Germinal center (tissue), 1 donor: ENCODE measurements at regions not wholly inside any gene's neighbourhood (a gene's known extent, or its start where the extent isn't known, plus 50 kb on each side); places are given as distances from the start of the nearest gene placed in this dataset.

Experiments
- DNase-seq: peaks from one replicate; pipeline ENCODE4 v3.0.0; 2012; ENCODE audit warnings: mixed read lengths, low spot score

DNA sequence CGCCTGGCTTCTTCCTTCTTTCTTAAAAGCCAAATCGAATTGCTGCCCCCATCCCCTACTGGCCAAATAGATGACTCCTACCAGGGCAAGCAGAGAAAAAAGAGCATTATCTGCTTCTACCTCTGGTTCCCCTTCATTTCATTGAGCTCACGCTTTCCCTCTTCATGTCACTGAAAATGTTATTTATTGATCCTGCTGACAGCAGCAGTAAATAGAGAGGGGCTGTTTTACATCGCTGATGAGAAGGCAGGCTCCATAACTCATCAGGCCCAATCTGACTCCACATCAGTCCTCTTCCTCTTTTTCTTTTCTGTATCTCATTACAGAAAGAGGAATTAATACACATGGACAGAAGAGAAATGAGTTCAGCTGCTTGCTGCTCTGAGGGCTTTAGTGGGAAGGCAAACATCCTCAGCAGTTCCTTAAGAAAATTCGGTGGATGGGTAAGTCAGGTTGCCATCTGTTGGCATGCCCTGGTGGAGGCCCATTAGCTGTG, 904.1 kb downstream of the KCNMA1 start:
- DNase-seq: no peak

DNA sequence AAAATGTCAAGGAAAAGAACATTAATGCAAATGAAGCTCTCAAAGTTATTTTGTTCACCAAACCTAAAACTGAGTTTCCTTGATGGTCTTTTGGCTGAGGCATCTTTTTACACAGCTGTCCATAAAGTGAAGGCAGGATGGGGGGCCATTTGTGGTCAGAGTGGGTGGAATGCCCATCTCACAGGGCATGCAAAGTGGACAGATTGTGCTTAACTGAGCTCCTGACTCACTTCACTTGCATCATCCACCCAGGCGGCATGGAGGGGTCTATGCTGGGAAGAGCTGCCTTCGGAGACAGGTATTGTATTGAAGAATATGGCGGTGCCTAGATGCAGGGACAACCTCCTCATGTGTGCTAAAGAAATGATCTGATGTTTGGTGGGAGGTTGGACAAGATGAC, 905.3 kb downstream of the KCNMA1 start:
- no peak for DNase-seq

DNA sequence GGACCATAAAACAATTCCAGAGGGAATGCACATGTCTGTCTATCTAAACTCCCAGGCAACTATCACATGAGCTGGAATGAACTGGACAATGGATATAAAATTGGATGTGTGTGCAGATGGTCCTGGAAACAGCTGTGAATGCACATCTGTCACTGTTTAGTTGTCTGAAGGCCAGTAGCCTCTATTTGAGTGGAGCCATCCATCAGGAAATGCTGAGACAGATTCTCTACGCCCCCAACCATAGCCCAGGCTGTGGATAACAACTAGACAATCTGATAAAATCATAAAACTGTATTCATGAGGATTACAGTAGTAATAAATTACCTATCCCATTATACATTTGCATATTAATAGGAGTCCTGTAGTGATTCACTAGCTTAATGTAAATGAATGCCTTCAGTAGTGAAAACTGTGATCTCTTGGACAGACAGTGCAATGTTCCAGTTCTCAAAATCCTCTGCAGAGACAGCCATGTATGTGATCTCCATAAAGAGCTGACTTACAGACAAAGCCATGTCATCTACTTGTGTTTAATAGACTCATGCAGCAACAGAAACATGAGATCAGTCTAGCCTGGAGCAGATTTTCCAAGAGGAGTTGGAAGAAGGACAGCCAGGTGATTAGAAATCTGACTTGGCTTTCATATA, 907.6 kb downstream of the KCNMA1 start:
- no peak for DNase-seq

DNA sequence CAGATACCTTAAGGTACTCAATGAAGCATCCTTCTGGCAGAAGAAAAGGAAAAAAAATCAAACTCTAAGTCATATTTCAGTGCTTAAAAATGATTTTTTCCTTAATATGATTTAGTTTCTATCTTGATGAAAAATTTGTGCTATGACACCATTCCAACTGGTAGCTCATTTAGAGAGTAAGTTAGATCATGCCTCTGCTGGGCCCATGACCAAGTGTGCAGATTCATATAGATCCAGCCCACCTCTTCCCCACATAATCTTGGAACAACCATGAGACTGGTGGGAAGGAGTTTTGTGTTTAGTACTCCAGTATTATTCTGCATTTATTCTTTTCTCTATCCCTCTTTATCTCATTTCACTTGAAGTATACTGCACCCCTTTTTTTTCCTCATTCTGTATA, 908.3 kb downstream of the KCNMA1 start:
- no peak for DNase-seq

DNA sequence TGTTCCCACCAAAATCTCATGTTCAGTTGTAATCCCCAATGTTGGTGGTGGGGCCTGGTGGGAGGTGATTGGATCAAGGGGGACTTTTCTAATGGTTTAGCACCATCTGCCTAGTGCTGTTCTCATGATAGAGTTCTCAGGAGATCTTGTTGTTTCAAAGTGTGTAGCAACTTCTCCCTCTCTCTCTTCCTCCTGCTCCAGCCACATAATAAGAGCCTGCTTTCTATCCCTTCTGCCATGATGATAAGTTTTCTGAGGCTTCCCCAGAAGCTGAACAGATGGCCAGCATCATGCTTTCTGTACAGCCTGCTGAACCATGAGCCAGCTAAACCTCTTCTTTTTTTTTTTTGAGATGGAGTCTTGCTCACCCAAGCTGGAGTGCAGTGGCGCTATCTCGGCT, 910.6 kb downstream of the KCNMA1 start:
- no peak for DNase-seq

DNA sequence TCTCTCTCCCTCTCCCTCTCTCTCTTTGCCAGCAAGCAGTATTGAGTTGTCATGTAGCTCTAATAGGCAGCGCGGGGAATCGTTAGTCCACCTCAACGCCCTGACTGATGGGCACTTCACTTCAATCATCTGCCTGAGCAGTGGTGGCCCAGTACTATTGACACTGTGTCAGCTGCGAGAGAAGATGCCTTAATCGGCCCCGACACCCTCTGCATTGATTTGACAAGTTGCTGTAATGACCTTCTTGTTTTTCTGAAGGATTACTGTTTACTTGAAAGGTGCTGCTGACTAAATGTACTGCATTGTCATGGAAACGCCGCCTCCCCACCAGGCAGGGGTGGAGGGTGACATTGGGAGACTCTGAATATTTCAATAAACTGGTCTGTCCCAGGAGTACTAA, 913.8 kb downstream of the KCNMA1 start:
- no peak for DNase-seq

DNA sequence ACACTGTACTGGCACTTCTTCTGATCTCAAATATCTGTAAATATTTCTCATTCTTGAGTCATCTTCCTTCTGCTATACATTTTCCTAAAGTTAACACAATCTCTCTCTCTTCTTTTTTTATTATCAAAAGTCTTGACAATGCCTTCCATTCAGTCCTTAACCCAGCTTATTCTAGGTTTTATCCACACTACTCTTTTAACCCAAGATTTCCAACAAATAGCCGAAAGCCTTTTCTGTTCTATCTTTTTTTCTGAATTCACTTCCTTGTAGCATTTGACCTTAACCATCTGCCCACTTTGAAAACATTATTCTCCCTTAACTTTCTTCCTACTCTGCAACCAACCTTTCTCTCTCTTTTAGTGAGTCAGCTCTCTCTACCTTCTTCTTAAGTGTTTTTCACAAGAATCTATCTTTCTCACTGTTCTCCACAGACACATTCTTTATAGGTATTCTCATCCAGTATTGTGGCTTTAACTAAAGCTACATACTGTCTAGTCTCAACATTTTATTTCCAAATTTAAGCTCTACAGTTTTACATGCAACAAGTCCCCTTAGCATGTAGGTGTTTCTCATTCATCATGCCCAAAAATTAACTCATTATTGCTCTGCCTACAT, 915.6 kb downstream of the KCNMA1 start:
- no peak for DNase-seq

DNA sequence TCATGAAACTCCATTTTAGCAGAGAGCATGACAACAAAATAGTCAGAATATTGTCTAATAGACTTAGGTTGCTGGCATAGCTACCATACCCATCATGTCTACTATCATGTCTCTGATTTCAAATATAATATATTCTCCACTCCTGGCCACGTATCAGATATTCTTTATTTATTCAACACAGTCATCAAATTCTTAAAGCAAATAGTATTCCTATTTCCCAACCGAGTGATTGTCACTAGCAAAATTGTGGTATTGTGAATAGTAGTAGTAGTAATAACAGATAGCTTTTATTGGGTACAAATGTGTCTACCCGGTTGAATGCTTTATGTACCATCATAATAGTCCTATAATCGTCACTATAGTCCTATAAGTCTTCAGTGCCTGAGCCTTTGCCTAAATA, 918.6 kb downstream of the KCNMA1 start:
- DNase-seq: no peak

DNA sequence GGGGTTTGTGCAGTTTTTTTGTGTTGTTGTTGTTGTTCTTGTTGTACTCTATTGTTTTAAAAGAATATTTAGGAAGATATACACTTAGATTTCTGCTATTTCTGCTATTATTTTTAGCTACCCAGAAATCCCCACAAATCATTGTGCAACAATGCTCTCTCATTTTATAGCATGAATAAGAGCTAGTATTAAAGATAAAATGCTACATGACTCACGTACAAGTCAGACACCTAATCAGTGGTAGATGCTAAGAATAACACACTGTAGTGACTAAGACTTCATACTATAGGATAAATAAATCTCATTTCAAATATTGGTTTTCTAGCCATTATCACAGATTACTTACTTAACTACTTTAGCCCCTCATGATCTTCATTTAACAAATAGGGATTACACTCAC, 920.5 kb downstream of the KCNMA1 start:
- DNase-seq: no peak

DNA sequence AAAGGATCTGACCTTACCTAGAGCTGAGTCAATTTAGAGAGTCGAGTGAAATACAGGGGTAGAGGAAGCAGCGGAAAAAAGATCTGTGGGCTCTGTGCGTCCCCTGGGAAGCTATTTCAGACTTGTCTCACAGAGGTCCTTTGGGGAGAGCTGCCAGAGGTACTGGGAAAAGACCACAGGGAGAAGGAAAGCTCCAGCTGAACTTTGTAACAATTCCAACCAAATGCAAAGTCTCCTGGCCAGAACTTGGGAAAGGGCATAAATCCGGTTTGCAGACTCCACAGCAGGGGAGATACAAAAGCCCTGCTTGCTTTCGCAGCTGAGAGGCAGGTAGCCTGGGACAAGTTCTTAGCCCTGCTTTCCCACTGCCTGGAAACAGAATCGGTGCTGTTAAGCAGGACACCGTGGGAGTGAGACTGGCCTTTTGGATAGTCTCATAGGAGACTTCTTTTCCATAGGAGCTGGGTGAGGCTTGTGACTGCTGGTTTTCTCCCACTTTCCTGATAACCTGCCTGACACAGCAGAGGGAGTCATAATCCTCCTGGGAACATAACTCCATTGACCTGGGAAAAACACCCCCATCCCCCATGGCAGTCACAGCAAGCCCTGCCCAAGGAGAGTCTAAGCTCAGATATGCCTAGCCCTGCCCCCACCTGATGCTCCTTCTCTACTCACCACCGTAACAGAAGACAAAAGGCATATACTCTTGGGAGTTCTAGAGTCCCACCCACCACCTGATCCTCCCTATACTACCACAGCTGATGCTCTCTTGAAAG, 926.2 kb downstream of the KCNMA1 start:
- DNase-seq: no peak

DNA sequence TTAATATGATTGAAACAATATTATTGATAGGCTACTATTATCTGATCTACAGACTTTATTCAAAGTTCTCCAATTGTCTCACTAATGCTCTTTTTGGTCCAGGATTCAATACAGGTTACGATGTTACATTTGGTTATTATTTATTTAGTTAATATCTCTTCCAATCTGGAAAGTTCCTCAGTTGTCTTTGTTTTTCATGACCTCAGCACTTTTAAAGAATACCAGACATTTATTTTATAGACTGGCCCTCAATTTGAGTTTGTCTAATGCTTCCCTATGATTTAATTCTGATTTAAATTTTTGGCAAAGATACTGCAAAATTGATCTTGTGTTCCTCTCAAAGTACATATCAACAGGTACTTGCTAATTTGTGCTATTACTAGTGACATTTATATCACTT, 937.4 kb downstream of the KCNMA1 start:
- no peak for DNase-seq

DNA sequence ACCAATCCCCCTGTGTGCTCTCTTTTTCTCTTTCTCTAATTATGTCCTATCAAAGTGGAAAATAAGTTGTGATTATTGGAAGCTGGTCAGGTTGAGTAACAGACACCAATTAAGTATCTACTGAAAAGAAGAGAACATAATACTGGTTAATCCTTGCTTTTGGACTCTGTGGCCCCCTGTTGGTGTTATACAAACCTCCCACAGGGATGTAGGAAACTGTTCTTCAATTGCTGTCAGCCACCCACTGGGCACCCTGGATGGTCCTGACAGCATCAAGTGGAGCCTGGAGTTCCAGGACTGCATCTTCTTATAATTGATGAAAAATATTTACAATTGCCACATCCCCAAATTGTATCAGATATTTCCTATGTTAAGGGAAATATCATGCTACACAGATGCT, 939.7 kb downstream of the KCNMA1 start:
- no peak for DNase-seq

DNA sequence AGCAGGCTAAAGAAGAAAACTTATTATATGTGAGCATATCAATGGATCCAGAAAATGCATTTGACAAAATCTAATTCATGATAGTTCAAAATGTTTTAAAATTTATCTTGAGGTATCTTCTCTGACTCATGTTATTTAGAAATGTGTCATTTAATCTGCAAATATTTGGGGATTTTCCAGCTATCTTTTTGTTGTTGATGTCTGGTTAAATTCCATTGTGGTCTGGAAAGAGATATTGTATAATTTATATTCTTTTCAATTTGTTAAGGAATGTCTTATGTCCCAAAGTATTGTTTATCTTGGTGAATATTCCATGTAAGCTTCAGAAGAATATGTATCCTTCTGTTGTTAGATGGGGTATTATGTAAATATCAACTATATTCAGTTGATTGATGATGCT, 942.5 kb downstream of the KCNMA1 start:
- DNase-seq: no peak

DNA sequence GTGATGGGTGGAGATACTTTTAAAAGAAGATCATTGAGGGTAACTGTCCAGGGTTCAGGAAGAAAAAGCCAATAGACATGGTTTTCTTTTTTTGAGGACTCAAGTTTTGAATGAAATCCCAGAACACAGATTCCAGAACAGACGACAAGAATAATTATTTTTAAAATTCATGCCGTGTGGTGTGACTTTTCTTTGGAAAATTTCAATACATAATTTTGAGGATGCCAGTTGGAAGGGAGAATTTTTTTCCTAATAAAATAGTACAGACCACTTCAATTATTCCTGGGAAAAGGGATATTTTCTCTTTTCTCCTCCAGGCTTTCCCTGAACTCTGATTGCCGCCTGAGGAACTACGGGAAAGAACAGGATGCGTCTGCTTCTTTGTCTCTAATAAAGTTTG, 951.4 kb downstream of the KCNMA1 start:
- DNase-seq: no peak

DNA sequence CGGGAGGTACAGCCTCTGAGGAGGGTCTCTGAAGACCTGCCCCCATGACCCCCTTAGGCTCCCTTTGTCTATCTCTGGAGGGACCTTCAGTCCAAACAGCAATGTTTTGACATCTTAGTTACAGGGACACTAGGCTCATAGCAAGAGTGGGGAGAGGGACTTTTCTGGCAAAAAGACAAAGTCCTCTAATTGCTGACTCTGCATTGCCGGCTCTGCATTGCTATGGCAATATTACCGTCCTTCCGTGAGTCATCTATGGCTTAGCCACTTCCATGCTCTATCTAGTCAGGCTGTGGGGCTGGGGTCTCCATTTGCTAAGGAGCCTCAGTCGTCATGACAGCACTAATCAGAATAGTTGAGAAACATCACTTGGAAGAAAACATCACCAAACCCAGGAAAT, 952.6 kb downstream of the KCNMA1 start:
- no peak for DNase-seq

DNA sequence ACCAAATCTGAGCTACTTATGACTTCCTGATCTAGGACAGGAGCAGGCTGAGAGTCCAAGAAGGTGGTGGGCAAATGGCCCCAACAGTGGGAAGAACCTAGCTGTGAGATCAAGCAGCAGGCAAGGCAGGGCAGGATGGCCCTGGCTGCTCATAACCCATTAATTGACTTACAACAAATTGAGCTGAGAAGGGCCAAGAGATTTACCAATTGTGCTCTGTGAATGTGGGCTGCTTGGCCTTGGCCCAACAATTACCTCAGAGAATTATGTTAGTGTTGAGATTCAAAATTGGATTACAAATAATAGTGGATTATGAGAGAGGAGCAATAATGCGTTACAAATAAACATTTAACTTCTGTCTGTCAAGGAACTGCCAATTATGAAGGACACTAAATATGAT, 956.5 kb downstream of the KCNMA1 start:
- no peak for DNase-seq

DNA sequence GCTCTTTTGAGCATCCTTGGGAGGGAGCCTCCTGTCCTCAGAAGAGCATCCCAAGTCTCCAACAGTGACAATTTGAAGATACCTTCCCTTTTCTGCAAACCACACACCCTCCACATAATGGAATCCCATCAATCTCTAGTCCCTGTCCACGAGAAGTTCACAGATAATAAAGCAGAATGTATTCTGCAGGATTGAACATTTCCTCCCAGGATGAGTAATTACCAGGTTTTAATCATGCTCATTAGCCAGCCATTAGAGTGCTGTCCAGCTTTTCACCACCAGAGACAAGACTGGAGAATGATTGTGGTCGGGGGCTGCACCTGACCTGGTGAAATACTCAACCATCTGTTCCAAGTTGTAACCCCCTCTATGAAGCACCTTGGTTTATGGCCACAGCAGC, 958.6 kb downstream of the KCNMA1 start:
- no peak for DNase-seq

DNA sequence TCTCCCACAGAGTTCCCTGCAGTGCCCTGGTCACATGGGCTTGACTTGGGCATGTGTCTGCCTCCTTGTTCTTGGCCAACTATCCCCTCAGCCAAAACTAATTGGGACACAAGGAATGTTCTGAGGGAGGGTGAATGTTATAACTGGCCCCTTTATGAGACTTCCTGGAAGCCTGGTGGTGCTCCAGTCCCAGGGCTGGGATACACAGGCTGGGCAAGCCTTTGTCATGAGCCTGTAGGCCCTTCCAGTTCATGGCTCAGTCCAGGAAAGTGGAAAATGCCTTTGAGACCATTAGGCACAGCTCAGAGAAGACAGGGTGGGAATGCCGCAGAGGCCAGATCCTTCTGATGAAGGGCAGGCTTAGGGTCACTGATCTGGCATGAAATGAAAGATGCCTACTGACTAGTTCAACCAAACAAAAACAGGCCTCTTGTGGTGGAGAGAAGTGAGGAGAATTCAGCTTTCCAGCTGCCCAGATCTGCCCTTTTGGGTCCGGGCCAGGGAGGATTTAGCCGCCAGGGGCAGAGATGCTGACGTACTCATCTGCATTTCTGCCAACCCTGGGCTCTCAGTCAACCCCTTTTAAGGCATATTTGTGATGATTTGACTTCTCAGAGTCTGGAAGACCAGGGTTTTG, 961.5 kb downstream of the KCNMA1 start:
- no peak for DNase-seq

DNA sequence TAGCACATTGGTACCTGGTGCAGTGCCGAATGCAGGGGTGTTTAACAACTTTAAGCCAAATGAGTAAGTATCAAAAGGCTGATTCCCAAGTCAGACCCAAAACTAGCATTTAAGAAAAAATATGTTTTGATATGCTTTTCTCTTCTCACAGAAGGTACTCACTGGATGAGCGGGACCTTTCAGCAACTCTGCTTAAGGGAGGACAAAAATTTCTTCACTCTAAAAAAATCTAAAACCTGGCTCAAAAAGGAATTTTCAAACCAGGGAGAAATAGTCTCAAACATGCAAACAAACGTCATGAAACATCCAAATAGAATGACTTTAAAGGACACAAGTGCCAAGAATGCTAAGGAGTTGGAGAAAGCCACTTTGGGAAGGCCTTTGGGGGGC, 962.1 kb downstream of the KCNMA1 start:
- DNase-seq: no peak

DNA sequence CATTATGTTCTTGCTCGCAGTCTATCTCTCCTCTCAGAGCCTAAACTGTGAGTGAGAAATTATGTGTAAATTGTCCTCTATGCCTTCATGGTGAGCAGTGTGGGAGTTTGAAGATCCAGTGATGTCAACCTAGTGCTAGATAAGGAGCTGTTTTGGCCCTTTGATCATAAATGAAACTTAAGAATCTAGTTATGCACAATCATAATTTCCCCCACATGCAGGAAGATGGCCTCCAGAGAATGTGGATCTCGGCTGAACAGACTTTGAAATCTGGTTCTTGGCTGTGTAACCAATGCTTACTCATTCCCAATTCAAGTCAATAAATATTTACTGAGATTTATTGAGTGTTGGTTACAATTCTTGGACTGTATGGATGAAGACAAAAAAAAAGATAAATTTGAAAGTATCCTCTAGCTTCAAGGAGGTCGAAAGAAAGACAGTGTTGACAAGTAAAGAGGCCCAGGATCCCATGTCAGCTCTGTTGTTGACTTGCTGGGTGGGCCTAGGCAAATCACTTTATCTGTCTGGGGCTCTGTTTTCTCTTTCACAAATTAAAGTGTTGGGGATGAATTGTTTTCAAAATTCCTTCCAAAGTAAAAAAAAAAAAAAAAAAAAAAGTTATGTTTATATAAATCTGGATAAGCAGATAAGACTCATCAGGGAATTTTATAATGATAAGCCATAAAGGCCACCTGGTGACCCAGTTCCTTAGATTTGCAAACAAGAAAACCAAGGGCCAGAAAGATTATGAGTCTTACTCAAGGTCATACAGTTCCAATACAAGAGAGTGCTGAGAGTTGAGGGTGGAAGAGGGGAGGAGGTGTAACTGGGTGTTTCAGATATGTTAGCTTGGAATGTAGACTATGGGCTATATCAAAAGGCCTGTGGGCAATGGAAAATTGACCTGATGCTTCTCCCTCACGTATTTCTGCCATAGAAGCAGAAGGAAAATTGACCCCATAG, 969.9 kb downstream of the KCNMA1 start:
- no peak for DNase-seq

DNA sequence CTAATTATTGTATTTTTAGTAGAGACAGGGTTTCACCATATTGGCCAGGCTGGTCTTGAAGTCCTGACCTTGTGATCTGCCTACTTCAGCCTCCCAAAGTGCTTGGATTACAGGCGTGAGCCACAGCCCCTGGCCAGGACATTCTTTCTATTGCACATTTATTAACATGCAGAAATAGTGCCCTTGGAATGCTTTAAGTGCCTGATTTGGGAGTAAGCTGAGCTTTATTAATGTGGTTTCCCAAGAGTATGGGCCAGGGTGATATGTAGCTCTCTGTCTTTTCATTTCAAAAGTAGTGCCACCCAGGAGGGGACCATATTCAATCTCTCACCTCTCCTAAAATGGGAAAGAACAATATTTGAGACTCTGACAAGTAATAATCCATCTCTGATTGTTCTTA, 970.7 kb downstream of the KCNMA1 start:
- no peak for DNase-seq

DNA sequence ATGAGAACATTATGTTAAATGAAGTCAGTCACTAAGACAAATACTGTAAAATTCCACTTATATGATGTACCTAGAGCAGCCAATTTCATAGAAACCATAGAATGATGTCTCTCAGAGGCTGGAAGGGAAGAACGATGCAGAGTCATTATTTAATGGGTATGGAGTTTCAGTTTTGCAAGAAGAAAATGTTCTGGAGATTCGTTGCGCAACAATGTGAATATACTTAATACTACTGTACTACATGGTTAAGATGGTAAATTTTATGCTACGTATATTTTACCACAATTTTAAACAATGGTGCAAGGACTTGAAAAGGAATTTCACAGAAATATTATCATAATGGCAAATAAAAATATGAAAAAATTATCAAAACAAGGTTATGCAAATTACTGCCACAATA, 972.6 kb downstream of the KCNMA1 start:
- no peak for DNase-seq
